NT2/D1 (cell line): ENCODE measurements at regions not wholly inside any gene's neighbourhood (a gene's known extent, or its start where the extent isn't known, plus 50 kb on each side); places are given as distances from the start of the nearest gene placed in this dataset.

Experiments used
- DNase-seq: peaks from one replicate; pipeline ENCODE4 v3.0.0-alpha.2; 2011; ENCODE audit warnings: low read depth, low spot score
- H3K27me3 ChIP-seq: 2 replicates; pipeline ENCODE4 v1.6.0; 2011; ENCODE audit warnings: mild to moderate bottlenecking; ENCODE audit not compliant: insufficient read length, insufficient read depth
- H3K36me3 ChIP-seq: 2 replicates; pipeline ENCODE4 v1.6.1; 2011; ENCODE audit warnings: mild to moderate bottlenecking, low read length, mixed read lengths; ENCODE audit not compliant: insufficient read depth, insufficient read length
- H3K4me1 ChIP-seq: 2 replicates; pipeline ENCODE4 v1.5.1; 2011; ENCODE audit not compliant: insufficient read depth, insufficient read length
- H3K4me3 ChIP-seq: 2 replicates; pipeline ENCODE4 v1.5.1; 2011; ENCODE audit warnings: low read depth; ENCODE audit not compliant: insufficient read length
- H3K9ac ChIP-seq: 2 replicates; pipeline ENCODE4 v1.6.0; 2011; ENCODE audit warnings: low read depth; ENCODE audit not compliant: insufficient read length
- H3K9me3 ChIP-seq: 2 replicates; pipeline ENCODE4 v1.5.1; 2011; ENCODE audit warnings: mild to moderate bottlenecking, low read length; ENCODE audit not compliant: insufficient read depth
- SUZ12 ChIP-seq: IDR thresholded peaks from 2 replicates; pipeline ENCODE4 v1.6.1; 2011; ENCODE audit not compliant: insufficient read length, insufficient read depth; ENCODE audit errors: extremely low read depth
- YY1 ChIP-seq: IDR thresholded peaks from 2 replicates; pipeline ENCODE4 v1.6.1; 2011; ENCODE audit not compliant: insufficient read length, insufficient read depth
- ZNF274 ChIP-seq: IDR thresholded peaks from 2 replicates; pipeline ENCODE4 v1.6.1; 2011; ENCODE audit warnings: mild to moderate bottlenecking, low read depth, low read length

DNA sequence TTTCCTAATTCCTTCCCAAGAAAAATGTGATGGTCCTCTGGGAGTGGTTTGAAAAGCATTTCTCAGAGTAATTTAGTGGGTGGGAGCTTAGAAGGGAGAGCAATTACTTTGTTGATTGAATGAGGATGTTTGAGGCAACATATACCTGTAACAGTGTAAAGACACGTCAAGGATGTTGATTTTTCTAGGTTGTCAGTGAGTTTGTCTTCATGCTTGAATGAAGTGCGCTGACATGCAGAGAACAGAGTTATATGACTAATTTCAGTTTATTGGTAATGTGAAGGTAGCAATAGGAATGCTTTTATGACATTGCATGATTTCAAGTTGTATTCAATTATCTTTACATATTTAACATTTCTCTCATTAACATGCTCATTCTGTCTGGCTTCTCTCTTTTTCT, 286.9 kb downstream of the NFKBIZ start:
- no peaks in the 10 kb centered on the region for H3K9me3 ChIP-seq
- H3K9ac ChIP-seq, result no peak overlapping the region
- H3K4me1 ChIP-seq, result no peaks in the 10 kb centered on the region
- TF ChIP-seq ZNF274 (no peak), SUZ12 (no peak), YY1 (no peak)
- H3K4me3 ChIP-seq, result no peak overlapping the region
- no peak for DNase-seq
- no peaks in the 10 kb centered on the region for H3K27me3 ChIP-seq
- H3K36me3 ChIP-seq, result no peaks in the 10 kb centered on the region

DNA sequence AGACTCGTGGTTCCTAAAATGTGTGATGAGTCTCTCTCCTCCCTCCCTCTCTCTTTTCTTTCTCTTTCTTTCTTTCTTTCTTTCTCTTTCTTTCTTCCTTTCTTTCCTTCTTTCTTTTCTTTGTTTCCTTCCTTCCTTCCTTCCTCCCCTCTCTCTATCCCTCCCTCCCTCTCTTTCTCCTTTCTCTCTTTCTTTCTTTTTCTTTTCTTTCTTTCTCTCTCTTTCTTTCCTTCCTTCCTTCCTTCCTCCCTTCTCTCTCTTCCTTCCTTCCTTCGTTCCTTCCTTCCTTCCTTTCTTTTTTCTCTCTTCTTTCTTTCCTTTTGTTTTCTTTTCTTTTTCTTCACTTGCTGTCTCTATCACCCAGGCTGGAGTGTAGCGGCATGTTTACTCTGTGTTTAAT, 290.8 kb downstream of the NFKBIZ start:
- DNase-seq, result no peak
- Histone ChIP-seq H3K4me3 (no peak overlapping the region), H3K27me3 (no peaks in the 10 kb centered on the region), H3K9ac (no peak overlapping the region), H3K36me3 (no peaks in the 10 kb centered on the region), H3K4me1 (no peaks in the 10 kb centered on the region), H3K9me3 (no peaks in the 10 kb centered on the region)
- TF ChIP-seq YY1, result no peak
- TF ChIP-seq SUZ12, result no peak
- no peak for TF ChIP-seq ZNF274

DNA sequence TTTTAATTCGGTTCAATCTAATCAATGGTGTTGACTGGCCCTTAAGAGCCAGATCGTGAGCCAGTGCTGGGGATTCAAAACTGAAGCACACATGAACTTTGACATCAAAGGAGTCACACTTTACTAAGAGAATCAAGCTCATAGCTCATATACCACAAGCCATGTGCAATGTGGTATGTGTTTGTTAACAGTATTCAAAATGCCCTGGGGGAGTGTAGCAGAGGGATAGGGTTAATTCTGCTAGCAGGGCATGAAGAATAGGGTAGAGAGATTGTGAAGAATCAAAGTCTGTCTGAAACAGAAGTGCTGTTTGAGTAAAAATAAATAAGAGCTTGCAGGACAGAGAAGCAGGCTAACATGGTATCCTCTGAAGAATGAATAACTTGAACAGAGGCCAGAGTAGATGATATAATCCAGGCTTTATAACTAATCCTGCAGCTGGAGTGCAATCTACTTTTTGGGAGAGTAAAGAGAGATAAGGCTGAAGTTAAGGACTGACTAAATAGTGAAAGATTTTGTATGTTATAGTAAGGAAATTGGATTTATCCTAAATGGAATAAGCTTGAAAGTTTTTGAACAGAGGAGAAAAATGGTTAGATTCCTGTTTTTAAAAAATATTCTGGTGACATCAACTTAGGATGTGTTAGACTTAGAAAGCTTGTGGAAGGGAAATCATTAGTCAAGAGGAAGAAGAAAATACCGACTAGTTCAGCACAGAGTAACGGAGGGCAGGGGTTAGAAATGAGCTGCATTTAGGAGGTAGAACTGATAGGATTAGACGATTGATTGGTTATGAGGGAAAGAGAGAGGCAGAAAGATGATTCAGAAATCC, 292.0 kb downstream of the NFKBIZ start:
- no peaks in the 10 kb centered on the region for H3K4me1 ChIP-seq
- H3K4me3 ChIP-seq, result no peak overlapping the region
- no peaks in the 10 kb centered on the region for H3K36me3 ChIP-seq
- no peak for DNase-seq
- TF ChIP-seq YY1, result no peak
- TF ChIP-seq ZNF274, result no peak
- TF ChIP-seq SUZ12, result no peak
- no peaks in the 10 kb centered on the region for H3K27me3 ChIP-seq
- H3K9me3 ChIP-seq, result no peaks in the 10 kb centered on the region
- no peak overlapping the region for H3K9ac ChIP-seq

DNA sequence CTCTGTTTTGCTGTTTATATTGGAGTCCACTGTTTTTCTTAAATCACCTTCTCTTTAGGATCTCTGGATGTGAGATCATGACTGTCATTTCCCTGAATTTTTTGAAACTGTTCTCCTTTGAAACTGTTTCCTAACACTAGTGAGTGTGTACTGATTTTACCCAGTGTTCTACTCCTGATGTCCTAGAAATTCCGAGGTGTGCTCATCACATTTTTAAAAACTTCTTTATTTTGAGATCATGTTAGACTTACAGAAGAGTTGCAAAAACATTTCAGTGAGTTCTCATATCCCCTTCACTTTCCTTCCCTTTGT, 292.6 kb downstream of the NFKBIZ start:
- Histone ChIP-seq H3K27me3 (no peaks in the 10 kb centered on the region), H3K36me3 (no peaks in the 10 kb centered on the region), H3K4me3 (no peak overlapping the region), H3K4me1 (no peaks in the 10 kb centered on the region), H3K9me3 (no peaks in the 10 kb centered on the region), H3K9ac (no peak overlapping the region)
- TF ChIP-seq ZNF274 (no peak), YY1 (no peak), SUZ12 (no peak)
- no peak for DNase-seq

DNA sequence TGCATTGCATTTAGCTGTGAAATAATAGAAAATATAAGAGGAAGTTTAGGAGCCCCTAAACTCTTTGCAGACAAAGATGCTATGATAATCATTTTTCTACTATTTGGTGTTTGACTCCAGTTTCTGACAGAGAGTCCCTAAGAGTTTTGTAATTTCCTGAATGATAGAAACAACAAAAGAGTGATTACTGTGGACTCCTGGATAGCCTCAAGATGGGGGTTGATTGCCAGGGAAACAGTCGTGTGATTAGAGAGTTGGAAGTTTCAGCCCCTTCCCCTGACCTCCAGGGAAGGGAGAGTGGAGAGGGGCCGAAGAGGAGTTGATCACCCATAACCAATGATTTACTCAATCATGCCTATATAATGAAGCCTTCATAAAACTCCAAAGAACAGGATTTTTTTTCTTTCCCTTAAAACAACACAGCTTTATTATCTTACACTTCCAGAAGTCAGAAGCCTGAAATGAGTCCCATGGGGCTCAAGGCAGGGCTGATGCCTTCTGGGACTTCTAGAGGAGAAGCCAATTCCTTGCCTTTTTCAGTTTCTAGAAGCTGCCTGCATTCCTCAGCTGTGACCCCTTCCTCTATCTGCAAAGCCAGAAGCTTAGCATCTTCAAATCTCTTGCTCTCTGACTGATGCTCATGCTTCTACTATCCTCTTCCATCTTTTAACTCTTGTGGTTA, 292.3 kb upstream of the ZPLD1 start:
- TF ChIP-seq YY1 (no peak), SUZ12 (no peak), ZNF274 (no peak)
- no peaks in the 10 kb centered on the region for H3K9me3 ChIP-seq
- no peak overlapping the region for H3K9ac ChIP-seq
- no peak for DNase-seq
- no peaks in the 10 kb centered on the region for H3K27me3 ChIP-seq
- H3K4me1 ChIP-seq, result no peaks in the 10 kb centered on the region
- no peaks in the 10 kb centered on the region for H3K36me3 ChIP-seq
- H3K4me3 ChIP-seq, result no peak overlapping the region

DNA sequence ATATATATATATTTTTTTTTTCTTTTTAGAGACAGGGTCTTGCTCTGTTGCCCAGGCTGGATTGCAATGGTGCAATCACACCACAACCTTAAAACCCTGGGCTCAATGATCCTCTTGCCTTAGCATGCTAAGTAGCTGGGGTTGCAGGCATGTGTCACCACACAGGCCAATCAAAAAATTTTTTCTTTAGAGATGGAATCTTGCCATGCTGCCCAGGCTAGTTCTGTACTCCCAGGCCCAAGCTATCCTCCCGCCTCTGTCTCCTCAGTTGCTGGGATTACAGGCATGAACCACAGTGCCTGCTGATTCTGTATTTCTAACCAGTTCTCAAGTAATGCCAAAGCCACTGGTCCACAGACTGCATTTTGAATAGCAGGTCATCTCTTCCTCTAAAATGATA, 291.3 kb upstream of the ZPLD1 start:
- TF ChIP-seq SUZ12, result no peak
- no peak for TF ChIP-seq YY1
- TF ChIP-seq ZNF274, result no peak
- Histone ChIP-seq H3K27me3 (no peaks in the 10 kb centered on the region), H3K4me3 (no peak overlapping the region), H3K36me3 (no peaks in the 10 kb centered on the region), H3K4me1 (no peaks in the 10 kb centered on the region), H3K9me3 (no peaks in the 10 kb centered on the region), H3K9ac (no peak overlapping the region)
- no peak for DNase-seq

DNA sequence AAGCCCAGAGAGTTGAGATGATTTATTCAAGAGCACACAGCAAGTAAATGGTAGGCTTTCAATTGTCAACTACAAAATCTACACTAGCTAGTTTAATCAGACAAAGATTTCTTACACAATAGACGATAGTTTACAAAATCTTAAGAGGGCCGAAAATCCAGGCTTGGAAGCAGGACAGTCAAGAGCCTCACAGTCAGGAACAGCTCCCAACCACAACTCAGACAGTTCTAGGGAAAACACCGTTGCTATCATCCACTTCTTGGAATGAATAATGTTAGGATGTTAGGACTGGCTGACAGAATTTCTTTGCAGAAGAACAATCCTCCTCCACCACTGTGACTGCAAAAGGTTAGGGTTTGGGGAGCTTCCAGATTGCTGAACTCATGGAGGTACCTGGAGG, 290.8 kb upstream of the ZPLD1 start:
- Histone ChIP-seq H3K4me3 (no peak overlapping the region), H3K4me1 (no peaks in the 10 kb centered on the region), H3K36me3 (no peaks in the 10 kb centered on the region), H3K9ac (no peak overlapping the region), H3K27me3 (no peaks in the 10 kb centered on the region), H3K9me3 (no peaks in the 10 kb centered on the region)
- TF ChIP-seq ZNF274 (no peak), YY1 (no peak), SUZ12 (no peak)
- no peak for DNase-seq
